DND-41 (cell line): ENCODE measurements at regions not wholly inside any gene's neighbourhood (a gene's known extent, or its start where the extent isn't known, plus 50 kb on each side); places are given as distances from the start of the nearest gene placed in this dataset.
A peak's percentile ranks its signal among the peaks of the same experiment; 100 is the strongest.
"Not testable (repeated sequence)": the region's sequence is repeated elsewhere in the genome, so short reads cannot be mapped to it uniquely, and the experiment has no call there.

ENCODE experiments used
- ATAC-seq: fragments of 200-7000 bp; cut with Tn5 transposase; 3 replicates; pipeline ENCODE4 v1.9.1; 2021; ENCODE audit warnings: low read depth; ENCODE audit not compliant: insufficient read depth
- DNase-seq: peaks from one replicate; pipeline ENCODE4 v3.0.0-alpha.2; 2020
- H2AFZ ChIP-seq: 2 replicates; pipeline ENCODE4 v1.6.0; 2012; ENCODE audit warnings: low read depth, low read length
- H3K27ac ChIP-seq: 2 replicates; pipeline ENCODE4 v1.5.1; 2012; ENCODE audit warnings: low read length, inconsistent platforms
- H3K27me3 ChIP-seq: fragments of 200-600 bp; sonication (generic); 2 replicates; pipeline ENCODE4 v1.6.0; 2012; ENCODE audit warnings: low read length, mild to moderate bottlenecking, inconsistent platforms; ENCODE audit not compliant: insufficient read depth, poor library complexity
- H3K36me3 ChIP-seq: 2 replicates; pipeline ENCODE4 v1.5.1; 2012; ENCODE audit warnings: low read length, inconsistent platforms; ENCODE audit not compliant: insufficient read depth
- H3K4me1 ChIP-seq: 2 replicates; pipeline ENCODE4 v1.5.1; 2012; ENCODE audit warnings: mild to moderate bottlenecking, low read length; ENCODE audit not compliant: insufficient read depth
- H3K4me2 ChIP-seq: 2 replicates; pipeline ENCODE4 v1.6.0; 2012; ENCODE audit warnings: mild to moderate bottlenecking, moderate library complexity, low read length, inconsistent platforms; ENCODE audit not compliant: insufficient read depth
- H3K4me3 ChIP-seq, 2 experiments: fragments of 200-600 bp in 1 of 2; shearing (Covaris generic) in 1 of 2; 2 replicates each; pipeline ENCODE4 v1.5.1; 2012 to 2016; ENCODE audit warnings: inconsistent platforms in 2 of 2, low read length in 2 of 2, mild to moderate bottlenecking in 2 of 2, low read depth in 1 of 2, moderate library complexity in 1 of 2
- H3K79me2 ChIP-seq: 2 replicates; pipeline ENCODE4 v1.6.0; 2012; ENCODE audit warnings: low read length, inconsistent platforms; ENCODE audit not compliant: insufficient read depth
- H3K9ac ChIP-seq: 2 replicates; pipeline ENCODE4 v1.6.0; 2012; ENCODE audit warnings: low read depth, mild to moderate bottlenecking, inconsistent platforms, low read length, moderate library complexity
- H3K9me3 ChIP-seq: 2 replicates; pipeline ENCODE4 v1.5.1; 2012; ENCODE audit warnings: low read length, moderate library complexity, mild to moderate bottlenecking, inconsistent platforms; ENCODE audit not compliant: insufficient read depth, severe bottlenecking
- H4K20me1 ChIP-seq: 2 replicates; pipeline ENCODE4 v1.6.0; 2012; ENCODE audit warnings: low read length; ENCODE audit not compliant: insufficient read depth

GRCh38 chr2:109976319-109976718 lies 77.8 kb downstream of the LIMS3 start:
- H2AFZ ChIP-seq, H3K9ac ChIP-seq, DNase-seq, H3K79me2 ChIP-seq, H4K20me1 ChIP-seq, H3K36me3 ChIP-seq, H3K27ac ChIP-seq, H3K4me3 ChIP-seq, H3K4me2 ChIP-seq, H3K27me3 ChIP-seq, H3K4me1 ChIP-seq, H3K9me3 ChIP-seq: not testable (repeated sequence)
- ATAC-seq, result 0 out of 3 replicates have a peak, but pooled peaks have one; percentile 31

- H3K27ac ChIP-seq, H3K4me2 ChIP-seq, H3K4me3 ChIP-seq, H4K20me1 ChIP-seq, H3K27me3 ChIP-seq, H2AFZ ChIP-seq, H3K36me3 ChIP-seq, DNase-seq, H3K79me2 ChIP-seq, H3K4me1 ChIP-seq, H3K9me3 ChIP-seq, H3K9ac ChIP-seq: not testable (repeated sequence)
- peak; percentile 71 for ATAC-seq
Measured at GRCh38 chr2:109980754-109981153, 82.3 kb downstream of the LIMS3 start.

- H3K4me2 ChIP-seq, H4K20me1 ChIP-seq, H3K36me3 ChIP-seq, H3K27ac ChIP-seq, H3K79me2 ChIP-seq, H3K4me3 ChIP-seq, ATAC-seq, H3K4me1 ChIP-seq, H3K9ac ChIP-seq, DNase-seq, H3K27me3 ChIP-seq, H2AFZ ChIP-seq, H3K9me3 ChIP-seq: not testable (repeated sequence)
Measured at GRCh38 chr2:109986389-109987088, 88.1 kb downstream of the LIMS3 start.

GRCh38 chr2:109987089-109987420 lies 88.6 kb downstream of the LIMS3 start:
- H4K20me1 ChIP-seq, H3K4me3 ChIP-seq, H2AFZ ChIP-seq, H3K9ac ChIP-seq, H3K27me3 ChIP-seq, H3K4me1 ChIP-seq, DNase-seq, H3K27ac ChIP-seq, ATAC-seq, H3K9me3 ChIP-seq, H3K36me3 ChIP-seq, H3K4me2 ChIP-seq, H3K79me2 ChIP-seq: not testable (repeated sequence)

GRCh38 chr2:109987458-109988345 lies 89.2 kb downstream of the LIMS3 start:
- not testable (repeated sequence) for H3K36me3 ChIP-seq, H4K20me1 ChIP-seq, H3K9ac ChIP-seq, H3K9me3 ChIP-seq, ATAC-seq, DNase-seq, H3K27me3 ChIP-seq, H3K4me1 ChIP-seq, H3K79me2 ChIP-seq, H3K4me3 ChIP-seq, H2AFZ ChIP-seq, H3K27ac ChIP-seq, H3K4me2 ChIP-seq

- not testable (repeated sequence) for H3K9me3 ChIP-seq, H3K36me3 ChIP-seq, H3K4me3 ChIP-seq, H3K4me2 ChIP-seq, H3K27me3 ChIP-seq, H3K27ac ChIP-seq, H3K79me2 ChIP-seq, DNase-seq, H3K4me1 ChIP-seq, ATAC-seq, H3K9ac ChIP-seq, H4K20me1 ChIP-seq, H2AFZ ChIP-seq
Measured at GRCh38 chr2:109999395-109999794, 100.9 kb downstream of the LIMS3 start.

- H3K79me2 ChIP-seq, H2AFZ ChIP-seq, H4K20me1 ChIP-seq, ATAC-seq, H3K36me3 ChIP-seq, H3K4me3 ChIP-seq, H3K27ac ChIP-seq, H3K27me3 ChIP-seq, DNase-seq, H3K9me3 ChIP-seq, H3K4me2 ChIP-seq, H3K9ac ChIP-seq, H3K4me1 ChIP-seq: not testable (repeated sequence)
Measured at GRCh38 chr2:110002502-110002901, 104.0 kb downstream of the LIMS3 start.

- not testable (repeated sequence) for H3K9ac ChIP-seq, H3K79me2 ChIP-seq, ATAC-seq, H3K4me3 ChIP-seq, H4K20me1 ChIP-seq, H3K9me3 ChIP-seq, H3K27me3 ChIP-seq, H3K36me3 ChIP-seq, H3K27ac ChIP-seq, H3K4me1 ChIP-seq, H3K4me2 ChIP-seq, H2AFZ ChIP-seq, DNase-seq
Measured at GRCh38 chr2:110013388-110013787, 102.2 kb downstream of the MALL start.
